ENCODE measurements at regions not wholly inside any gene's neighbourhood (a gene's known extent, or its start where the extent isn't known, plus 50 kb on each side); places are given as distances from the start of the nearest gene placed in this dataset.
"Not testable (repeated sequence)": the region's sequence is repeated elsewhere in the genome, so short reads cannot be mapped to it uniquely, and the experiment has no call there.

DNA sequence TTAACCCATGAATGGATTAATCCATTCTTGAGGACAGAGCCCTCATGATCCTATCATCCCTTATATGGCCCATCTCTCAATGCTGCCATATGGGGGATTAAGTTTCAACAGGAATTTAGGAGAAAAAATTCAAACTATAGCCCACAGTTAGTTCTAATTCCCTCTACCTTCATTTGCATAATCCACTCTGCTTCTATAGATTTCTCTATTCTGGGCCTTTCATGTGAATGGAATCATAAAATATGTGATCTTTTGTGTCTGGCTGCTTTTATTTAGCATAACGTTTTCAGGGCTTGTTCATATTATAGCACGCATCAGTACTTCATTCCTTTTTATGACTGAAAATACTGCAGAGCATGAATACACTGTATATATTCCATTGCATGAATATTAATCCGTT is 55.4 kb downstream of the CTSL start:
- Histone ChIP-seq H3K4me1 (no peaks in the 10 kb centered on the region), H3K27me3 (no peaks in the 10 kb centered on the region), H3K9me3 (no peaks in the 10 kb centered on the region), H3K4me3 (no peak overlapping the region), H3K27ac (no peak overlapping the region), H3K36me3 (no peaks in the 10 kb centered on the region)
- no peak for TF ChIP-seq POLR2A (IDR thresholded peaks at IDR 0.05)
- no peak for TF ChIP-seq POLR2AphosphoS5 (IDR thresholded peaks at IDR 0.05)
- TF ChIP-seq EP300 (IDR thresholded peaks at IDR 0.05) = no peak
- no peak for TF ChIP-seq CTCF (IDR thresholded peaks at IDR 0.05)
- DNase-seq (ENCODE audit: low spot score in 2 of 2) = no peak
- 85% methylated on average over 3 of the region's 3 CpGs for WGBS

DNA sequence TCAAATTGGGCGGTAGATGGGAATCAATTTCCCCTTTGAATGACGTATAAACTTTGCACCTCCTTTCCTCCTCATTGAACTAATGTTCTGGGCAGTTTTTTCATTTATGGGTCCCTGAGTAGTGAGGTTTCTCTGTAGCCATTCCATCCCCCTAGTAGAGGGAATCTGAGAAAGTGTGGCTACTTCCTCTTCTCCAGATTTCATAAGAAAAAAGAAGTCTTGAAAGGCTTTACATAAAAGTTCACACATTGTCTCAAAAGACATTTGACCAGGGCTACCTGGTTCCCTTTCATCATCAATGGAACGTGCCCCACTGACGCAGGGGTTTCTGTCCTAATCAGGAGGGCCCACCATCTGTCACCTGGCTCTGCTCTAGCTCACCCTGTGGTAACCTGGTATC is 57.3 kb downstream of the CTSL start:
- Histone ChIP-seq H3K27me3 (no peaks in the 10 kb centered on the region), H3K4me3 (no peak overlapping the region), H3K27ac (no peak overlapping the region), H3K36me3 (no peaks in the 10 kb centered on the region), H3K4me1 (no peaks in the 10 kb centered on the region), H3K9me3 (no peaks in the 10 kb centered on the region)
- 92% methylated on average over 4 of the region's 4 CpGs for WGBS
- no peak for DNase-seq (ENCODE audit: low spot score in 2 of 2)
- TF ChIP-seq POLR2A (IDR thresholded peaks at IDR 0.05) (no peak), CTCF (IDR thresholded peaks at IDR 0.05) (no peak), EP300 (IDR thresholded peaks at IDR 0.05) (no peak), POLR2AphosphoS5 (IDR thresholded peaks at IDR 0.05) (no peak)

DNA sequence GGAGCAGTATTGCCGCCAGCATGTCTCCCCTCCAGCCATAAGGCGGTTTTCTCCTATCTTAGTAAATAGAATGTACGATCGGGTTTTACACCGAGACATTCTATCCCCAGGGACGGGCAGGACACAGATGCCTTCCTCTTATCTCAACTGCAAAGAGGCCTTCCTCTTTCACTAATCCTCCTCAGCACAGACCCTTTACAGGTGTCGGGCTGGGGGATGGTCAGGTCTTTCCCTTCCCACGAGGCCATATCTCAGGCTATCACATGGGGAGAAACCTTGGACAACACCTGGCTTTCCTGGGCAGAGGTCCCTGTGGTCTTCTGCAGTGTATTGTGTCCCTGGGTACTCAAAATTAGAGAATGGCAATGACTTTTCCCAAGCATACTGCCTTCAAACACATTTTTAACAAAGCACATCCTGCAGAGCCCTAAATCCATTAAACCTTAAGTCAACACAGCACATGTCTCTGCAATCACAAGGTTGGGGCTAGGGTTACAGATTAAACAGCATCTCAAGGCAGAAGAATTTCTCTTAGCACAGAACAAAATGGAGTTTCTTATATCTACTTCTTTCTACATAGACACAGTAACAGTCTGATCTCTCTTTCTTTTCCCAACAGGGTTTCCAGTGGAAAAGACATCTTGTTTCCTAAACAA is 59.5 kb downstream of the CTSL start:
- not testable (repeated sequence) for DNase-seq (ENCODE audit: low spot score in 2 of 2); H3K4me1 ChIP-seq; H3K36me3 ChIP-seq; H3K27me3 ChIP-seq; H3K4me3 ChIP-seq; H3K27ac ChIP-seq; H3K9me3 ChIP-seq
- 70% methylated on average over 8 of the region's 8 CpGs for WGBS

DNA sequence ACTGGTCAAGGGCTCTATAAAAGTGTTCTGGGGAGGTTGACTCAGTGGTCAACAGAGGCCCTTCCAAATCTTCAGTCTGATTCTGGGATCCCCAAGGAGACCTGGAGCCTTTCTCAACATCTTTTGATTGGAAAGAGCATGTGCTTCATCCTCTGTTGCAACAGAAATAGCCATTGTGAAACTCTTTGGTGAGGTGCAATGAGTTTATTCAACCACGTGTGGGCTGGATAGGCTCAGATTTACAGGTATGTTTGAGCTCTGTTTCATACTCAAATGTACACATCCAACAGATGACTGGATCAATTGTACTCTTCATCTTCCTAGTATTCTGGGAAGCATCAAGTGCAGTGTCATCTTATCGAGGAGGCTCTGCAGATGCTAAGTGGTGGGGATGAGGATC is 60.5 kb downstream of the CTSL start:
- H3K36me3 ChIP-seq = no peaks in the 10 kb centered on the region
- H3K27ac ChIP-seq = no peak overlapping the region
- H3K4me3 ChIP-seq = no peak overlapping the region
- 88% methylated on average over 2 of the region's 2 CpGs for WGBS
- TF ChIP-seq CTCF (IDR thresholded peaks at IDR 0.05) (no peak), POLR2AphosphoS5 (IDR thresholded peaks at IDR 0.05) (no peak), POLR2A (IDR thresholded peaks at IDR 0.05) (no peak), EP300 (IDR thresholded peaks at IDR 0.05) (no peak)
- H3K4me1 ChIP-seq = no peaks in the 10 kb centered on the region
- no peaks in the 10 kb centered on the region for H3K27me3 ChIP-seq
- no peak for DNase-seq (ENCODE audit: low spot score in 2 of 2)
- H3K9me3 ChIP-seq = no peaks in the 10 kb centered on the region

- 60% methylated on average over 2 of the region's 2 CpGs for WGBS
- H3K9me3 ChIP-seq = no peaks in the 10 kb centered on the region
These were observed 61.0 kb downstream of the CTSL start for GRCh38 chr9:87786876-87787275.

More at GRCh38 chr9:87786876-87787275, 61.0 kb downstream of the CTSL start:
- H3K4me1 ChIP-seq = no peaks in the 10 kb centered on the region
- H3K27ac ChIP-seq = no peak overlapping the region
- TF ChIP-seq EP300 (IDR thresholded peaks at IDR 0.05) (no peak), CTCF (IDR thresholded peaks at IDR 0.05) (no peak)
- H3K36me3 ChIP-seq = no peaks in the 10 kb centered on the region
- DNase-seq (ENCODE audit: low spot score in 2 of 2) = no peak
- H3K4me3 ChIP-seq = no peak overlapping the region
- H3K27me3 ChIP-seq = no peaks in the 10 kb centered on the region
